ENCODE measurements at regions not wholly inside any gene's neighbourhood (a gene's known extent, or its start where the extent isn't known, plus 50 kb on each side); places are given as distances from the start of the nearest gene placed in this dataset.
"Not testable (repeated sequence)": the region's sequence is repeated elsewhere in the genome, so short reads cannot be mapped to it uniquely, and the experiment has no call there.

DNA sequence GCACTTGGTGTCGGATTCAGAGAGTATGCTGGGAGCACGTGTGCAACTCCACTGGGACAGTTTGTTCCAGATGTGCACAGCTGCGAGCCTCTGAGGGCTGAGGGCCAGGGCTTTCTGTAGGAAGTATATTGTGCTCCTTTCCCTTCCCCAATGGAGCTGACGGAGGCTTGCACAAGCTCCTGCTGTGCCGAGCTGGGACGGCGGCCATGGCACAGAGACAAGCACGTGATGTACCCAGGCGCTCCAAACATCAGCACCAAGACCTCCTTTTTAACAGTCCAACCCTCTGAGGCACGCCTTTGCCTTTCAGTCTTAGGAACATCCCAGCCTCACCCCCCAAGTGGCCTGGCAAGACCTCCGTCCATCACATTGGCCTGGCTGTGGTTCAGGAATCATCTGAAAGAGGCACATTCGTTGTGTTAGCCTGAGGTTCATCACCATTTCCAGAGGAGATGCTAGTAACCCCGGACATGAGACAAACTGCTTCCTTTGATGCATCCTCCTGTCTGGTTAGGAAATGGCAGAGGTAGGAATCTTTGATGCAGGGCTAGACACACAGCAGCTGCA lies 339.2 kb upstream of the KAZN start:
- DNase-seq (ENCODE audit: low spot score): no peak

DNA sequence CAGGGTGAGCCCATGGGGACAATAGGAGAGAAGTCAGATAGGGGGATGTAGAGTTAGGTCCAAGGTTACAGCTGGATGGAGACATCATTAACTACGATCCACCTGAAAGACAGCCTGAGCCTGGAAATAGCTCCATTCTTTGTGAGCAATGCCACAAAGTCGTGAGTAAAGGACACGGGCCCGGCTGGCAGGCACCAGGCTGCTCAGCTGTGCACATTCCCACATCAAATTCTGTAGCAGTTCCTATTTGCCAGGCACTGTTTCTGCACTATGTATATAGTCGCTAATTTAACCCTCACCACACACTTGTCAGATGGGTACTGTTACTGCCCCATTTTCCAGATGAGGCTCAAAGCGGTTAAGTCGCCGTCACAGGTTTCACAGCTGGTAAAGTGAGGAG lies 338.0 kb upstream of the KAZN start:
- no peak for DNase-seq (ENCODE audit: low spot score)

DNA sequence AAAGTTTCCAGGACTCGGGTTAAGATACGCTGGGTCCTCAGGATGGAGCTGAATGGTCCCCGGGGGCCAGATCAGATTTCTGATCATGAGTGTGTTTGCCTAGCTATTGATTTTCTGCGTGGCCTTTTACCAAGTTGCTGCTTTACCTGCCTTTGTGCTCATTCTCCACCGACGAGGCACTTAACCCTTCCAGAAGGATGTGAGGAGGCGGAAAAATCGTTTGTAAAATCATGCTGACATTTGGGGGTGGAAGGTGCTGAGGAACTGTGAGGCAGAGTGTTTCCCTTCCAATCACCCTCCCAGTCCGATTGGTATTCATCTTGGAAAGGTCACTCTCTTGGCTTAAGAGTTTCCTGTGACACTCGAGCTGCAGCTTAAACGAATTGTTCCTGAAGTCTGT lies 337.1 kb upstream of the KAZN start:
- no peak for DNase-seq (ENCODE audit: low spot score)

DNA sequence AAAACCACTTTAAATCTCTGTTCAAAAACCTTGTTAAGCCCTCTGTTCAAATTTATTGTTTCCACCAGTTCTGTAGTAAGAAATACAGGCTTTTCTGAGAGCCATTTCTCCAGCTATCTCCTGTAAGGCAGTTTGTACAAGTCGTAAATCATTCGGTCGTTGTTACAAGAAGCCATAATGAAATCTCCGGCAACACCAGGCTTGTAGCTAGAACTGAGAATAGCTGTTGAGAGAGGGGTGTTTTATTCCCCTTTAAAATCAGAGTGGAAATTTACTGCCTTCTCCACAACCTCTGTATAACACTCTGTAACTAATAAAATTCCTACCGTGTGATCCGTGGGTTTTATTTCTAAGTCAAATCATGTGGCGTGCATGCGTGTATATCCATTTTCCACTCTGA lies 335.8 kb upstream of the KAZN start:
- DNase-seq (ENCODE audit: low spot score): no peak

DNA sequence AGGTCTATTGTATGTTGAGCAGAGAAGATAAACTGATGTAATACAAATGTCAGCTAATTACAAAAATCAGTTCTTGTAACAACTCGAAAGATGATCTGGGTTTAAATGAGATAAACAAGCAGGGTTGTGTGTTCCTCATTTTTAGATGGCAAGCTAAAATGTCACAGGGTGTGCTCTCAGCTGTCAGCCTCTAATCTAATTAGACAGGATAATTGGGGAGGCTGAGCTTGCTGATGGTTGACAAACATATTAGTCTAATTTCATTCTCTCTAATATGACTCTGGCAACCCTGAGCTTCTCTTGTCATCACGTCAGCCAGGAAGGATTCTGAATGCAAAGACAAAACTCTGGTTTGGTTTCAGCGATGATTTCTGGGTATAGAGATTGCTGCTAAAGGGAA lies 335.3 kb upstream of the KAZN start:
- no peak for DNase-seq (ENCODE audit: low spot score)

DNA sequence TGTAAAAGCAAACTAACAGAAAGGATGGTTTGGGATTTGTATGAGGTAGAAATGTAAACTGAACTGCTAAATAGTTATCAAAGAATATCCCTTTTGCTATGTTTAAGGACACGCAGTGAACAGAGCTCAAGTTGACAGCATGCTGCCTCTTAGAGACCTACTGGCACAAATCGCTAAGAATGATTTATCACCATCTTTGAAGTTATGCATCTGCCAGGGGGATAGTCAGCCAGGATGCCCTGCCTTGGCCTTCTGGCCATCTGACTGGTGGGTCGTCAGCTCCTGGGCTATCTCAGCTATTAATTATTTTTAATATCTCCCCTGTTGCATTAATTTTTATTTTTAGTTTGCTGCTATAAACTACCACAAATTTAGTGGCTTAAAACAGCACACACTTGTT lies 334.8 kb upstream of the KAZN start:
- no peak for DNase-seq (ENCODE audit: low spot score)

DNA sequence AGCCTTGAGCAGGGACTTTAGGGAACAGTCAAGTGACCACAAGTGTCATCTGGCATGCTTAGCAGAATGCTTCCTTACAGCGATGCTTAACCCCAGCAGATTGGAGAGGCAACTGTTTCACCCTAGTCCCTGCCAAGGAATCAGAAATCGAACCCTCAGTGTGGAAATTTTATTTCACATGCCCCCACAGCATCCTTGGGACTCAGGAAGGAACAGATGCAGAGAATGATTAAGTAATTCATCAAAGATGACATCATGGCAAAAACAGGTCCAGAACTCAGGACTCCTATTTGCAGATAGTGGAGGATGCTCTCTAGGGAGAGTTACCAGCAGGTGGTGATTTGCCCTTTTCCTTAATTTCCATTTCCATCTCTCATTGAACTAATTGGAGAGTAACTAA lies 333.0 kb upstream of the KAZN start:
- DNase-seq (ENCODE audit: low spot score): no peak

DNA sequence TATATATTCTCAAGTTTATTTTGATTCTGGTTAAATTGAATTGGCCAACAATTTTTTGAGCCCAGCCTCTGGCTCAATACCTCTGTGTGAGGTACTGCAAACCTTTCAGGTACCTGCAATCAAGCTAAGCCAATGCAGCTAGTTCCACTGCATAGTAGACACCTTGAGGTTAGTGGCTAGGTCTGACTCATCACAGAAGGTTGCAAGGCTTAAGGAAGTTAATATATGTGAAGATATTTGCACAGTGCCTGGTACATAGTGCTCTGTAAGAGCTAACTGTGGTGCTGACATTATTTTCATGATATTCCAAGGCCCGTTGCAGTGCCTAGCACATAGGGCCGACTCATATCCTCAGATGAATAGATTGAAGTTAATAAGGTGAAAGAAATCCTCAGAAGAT lies 330.5 kb upstream of the KAZN start:
- DNase-seq (ENCODE audit: low spot score): no peak

DNA sequence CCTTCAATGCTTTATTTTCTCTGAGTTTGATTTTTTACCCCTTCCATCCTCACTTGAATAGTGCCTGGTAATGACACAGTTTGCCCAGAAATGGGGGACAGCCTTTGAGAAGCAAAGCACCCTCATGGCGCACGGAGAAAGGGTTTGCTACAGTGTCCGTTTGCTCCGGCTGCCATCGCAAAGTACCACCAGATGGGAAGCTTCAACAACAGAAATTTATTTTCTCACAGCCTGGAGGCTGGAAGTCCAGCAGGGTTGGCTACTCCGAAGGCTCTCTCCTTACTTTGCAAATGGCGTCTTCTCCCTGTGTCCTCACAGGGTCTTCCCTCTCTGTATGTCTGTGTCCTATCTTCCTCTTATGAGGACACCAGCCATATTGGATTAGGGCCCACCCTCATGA lies 327.7 kb upstream of the KAZN start:
- no peak for DNase-seq (ENCODE audit: low spot score)

DNA sequence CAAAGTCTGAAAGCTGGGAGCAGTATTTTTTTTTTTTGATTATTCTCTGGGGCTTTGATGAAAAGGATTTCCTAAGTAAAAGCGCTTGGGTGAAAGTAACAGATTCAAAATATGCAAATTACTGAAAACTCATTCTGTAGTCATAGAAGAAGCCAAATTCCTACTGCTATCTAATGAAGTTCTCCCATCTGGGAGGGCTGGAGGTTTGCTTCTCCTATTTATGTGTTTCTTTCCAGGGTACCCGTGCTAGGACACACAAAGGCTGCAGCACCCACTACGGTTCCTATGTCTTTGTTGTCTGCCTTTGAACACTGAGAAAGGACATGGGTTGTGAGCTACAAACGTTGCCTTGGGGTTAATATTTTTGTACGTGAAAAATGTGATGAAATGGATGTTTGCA lies 324.7 kb upstream of the KAZN start:
- no peak for DNase-seq (ENCODE audit: low spot score)

DNA sequence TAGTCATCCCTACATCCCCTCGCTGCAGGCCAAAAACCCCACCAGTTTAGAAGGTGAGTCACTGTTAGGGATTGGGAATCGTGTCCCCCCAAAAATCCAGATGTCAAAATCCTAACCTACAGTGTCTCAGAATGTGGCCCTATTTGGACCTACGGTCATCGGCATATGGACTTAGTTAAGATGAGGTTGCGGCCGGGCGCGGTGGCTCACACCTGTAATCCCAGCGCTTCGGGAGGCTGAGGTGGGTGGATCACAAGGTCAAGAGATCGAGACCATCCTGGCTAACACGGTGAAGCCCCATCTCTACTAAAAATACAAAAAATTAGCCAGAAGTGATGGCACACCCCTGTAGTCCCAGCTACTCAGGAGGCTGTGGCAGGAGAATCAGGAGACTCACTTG lies 318.6 kb upstream of the KAZN start:
- DNase-seq (ENCODE audit: low spot score): not testable (repeated sequence)

DNA sequence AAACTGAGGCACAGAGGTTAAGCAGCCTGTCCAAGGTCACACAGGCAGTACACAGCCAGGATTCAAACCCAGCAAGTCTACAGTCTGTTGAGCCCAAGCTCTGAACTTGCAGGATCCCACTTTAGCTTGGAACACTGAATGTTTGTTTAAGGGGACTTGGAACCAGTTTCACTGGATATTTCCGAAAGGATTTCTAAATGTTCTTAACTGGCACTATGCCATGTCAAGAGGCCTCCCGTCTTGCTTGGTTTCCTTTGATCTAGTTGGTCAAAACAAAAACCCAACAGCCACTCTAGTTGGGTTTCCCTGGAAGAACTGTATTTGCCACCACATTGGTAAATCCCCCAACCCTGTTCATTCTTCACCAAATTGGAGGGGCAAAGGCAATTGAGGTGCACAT lies 317.6 kb upstream of the KAZN start:
- DNase-seq (ENCODE audit: low spot score): no peak

DNA sequence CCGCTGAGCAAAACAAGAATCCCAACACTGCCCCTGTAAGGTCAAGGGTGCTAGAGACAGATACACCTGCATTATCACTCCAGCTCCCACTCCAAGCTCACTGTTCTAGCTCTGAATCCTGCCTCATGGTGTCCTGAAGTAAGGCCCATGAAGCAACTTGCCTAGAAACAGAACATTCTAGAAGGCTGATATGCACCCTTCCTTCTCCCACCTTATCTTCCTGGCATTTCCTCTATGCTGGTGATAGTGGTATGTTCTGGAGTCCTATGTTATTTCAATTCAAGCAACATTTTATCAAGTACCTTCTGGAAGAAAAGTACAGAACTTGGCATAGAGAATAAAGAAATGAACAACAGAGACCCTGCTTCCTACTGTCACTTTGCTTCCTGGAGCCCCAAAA lies 317.1 kb upstream of the KAZN start:
- no peak for DNase-seq (ENCODE audit: low spot score)

DNA sequence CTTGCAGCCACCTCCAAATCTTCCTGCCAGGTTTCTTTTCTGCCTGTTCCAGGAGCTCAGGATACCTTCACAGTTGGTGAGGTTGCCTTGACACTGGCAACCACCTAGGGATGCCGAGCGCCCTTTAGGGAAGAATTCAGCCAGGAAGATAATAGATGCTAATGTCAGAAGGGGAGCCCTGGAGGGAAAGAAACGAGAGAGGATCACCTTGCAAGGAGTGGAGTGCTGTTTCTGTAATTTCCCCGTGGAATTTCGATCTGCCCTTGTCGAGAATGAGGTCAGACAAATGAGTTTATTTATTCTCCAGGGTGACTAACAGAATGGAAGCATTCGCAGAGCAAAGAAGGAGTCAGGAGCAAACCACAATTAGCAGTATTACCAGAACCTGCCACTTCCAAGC lies 315.8 kb upstream of the KAZN start:
- DNase-seq (ENCODE audit: low spot score): no peak

DNA sequence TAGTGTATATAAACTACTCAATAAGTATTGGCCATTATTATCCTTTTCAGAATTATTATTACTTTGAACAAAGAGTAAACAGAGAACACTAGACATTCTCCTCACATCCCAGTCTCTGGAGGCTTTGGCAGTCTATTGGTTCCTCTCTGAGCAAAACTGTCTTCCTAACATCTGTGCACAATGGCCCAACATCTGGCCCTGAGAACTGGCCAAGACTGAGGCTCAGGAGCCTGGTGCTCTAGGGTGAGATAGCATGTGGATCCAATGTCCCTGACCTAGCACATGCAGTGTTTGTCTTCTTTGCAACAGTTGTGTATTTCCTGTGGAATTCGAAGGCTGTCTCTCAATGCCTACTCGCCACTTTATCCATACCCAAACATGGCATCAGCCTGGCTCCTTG lies 313.2 kb upstream of the KAZN start:
- no peak for DNase-seq (ENCODE audit: low spot score)

DNA sequence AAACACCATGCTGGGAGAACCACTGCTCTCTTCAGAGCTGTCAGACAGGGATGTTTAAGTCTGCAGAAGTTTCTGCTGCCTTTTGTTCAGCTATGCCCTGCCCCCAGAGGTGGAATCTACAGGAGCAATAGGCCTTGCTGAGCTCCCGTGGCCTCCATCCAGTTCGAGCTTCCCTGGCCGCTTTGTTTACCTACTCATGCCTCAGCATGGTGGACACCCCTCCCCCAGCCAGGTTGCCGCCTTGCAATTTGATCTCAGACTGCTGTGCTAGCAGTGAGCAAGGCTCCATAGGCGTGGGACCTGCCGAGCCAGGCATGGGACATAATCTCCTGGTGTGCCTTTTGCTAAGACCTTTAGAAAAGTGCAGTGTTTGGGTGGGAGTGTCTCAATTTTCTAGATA lies 307.3 kb upstream of the KAZN start:
- not testable (repeated sequence) for DNase-seq (ENCODE audit: low spot score)

DNA sequence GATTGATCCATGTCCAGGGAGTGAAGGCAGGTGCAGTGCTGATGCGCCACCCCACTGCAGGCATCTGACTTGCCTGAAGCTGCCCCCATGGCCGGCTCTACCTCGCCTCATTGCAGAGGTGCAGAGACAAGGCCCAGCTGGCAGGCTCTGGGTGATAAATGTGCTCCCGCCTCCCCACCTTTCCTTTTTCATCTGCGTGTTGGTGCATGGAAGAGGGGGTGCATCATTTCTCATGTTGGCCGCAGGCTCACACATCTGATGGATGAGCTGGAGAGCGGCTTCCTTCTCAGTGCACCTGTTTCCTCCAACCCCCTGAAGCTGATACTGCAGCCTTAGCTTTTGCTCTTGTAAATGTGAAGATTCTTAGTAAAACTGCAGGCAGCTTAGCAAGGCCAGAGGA lies 306.0 kb upstream of the KAZN start:
- DNase-seq (ENCODE audit: low spot score): no peak

DNA sequence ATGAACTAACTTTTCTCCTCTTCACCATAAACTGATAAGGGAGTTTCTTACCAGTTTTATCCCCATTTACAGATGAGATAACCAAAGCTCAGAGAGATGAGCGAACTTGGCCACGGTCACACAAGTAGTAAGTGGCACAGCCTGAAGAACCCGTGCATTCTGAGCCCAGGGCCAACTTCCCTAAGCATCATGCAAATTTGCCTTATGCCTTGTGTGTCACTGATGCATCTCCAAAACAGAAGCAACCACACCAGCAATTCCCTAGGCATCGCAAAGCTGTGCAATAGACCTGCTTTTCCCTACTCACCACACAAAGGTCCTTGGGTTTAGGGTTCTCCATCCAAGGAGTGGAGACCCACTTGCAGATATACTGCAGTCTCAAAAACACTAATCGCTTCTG lies 304.5 kb upstream of the KAZN start:
- no peak for DNase-seq (ENCODE audit: low spot score)

DNA sequence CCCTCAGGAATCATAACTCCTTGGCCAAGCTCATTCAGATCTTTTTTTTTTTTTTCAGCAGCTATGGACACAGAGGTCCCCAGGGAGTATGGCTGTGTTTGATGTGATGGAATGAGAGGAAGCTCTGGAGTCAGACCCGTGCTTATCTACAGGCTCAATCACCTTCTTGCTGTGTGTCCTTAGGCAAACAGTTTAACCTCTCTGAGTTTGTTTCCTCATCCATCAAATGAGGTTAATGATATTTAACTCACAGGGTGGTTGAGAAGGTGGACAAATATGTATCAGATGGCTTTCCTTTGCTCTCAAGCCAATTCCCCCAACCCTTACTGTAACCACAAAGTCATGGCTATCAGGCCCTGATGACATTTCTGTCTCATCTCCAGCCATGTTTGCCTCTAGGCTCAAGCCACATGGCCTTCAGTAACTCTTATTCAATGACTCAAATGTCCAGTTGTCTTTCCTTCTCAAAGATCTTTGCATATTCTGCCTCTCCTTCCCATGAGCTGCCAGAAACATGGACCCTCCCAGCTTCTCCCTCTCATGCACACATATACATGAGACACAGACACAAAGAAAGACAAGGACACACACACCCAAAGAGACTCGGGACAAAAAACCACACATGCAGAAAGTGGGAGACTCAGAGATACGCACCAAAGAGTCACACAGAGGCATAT lies 303.5 kb upstream of the KAZN start:
- DNase-seq (ENCODE audit: low spot score): no peak

DNA sequence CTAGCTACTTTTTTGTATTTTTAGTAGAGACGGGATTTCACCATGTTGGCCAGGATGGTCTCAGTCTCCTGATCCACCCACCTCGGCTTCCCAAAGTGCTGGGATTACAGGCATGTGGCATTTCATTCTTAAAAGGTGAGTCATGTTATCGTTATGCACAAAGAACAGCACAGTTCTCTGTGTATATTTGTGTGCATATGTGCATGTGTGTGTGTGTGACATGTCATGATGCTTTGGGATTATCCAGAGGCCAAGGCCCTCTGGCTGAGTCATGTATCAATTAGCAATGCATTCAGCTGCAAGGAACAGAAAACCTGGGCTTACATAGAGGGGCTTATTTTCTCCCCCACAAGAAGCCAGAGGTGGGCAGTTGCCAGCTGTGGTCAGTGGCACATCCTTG lies 301.7 kb upstream of the KAZN start:
- DNase-seq (ENCODE audit: low spot score): no peak

DNA sequence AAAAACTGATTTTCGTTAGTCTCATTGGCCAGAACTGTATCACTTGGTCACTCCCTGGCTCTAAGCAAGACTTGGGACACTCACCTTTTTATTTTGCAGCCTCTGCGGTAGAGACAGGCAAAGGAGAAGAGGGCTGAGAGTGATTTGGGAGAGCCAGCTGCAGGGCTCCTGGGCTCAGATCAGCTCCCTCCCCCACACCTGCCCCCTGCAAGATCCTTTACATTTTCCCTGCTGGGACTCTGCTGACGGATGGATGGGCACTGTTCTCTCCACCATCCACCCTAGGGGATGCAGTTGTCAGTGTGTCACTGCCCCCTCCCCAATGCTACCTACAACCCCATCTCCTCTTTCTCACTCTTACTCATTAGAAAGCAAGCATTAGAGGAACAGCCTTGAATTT lies 301.1 kb upstream of the KAZN start:
- no peak for DNase-seq (ENCODE audit: low spot score)

DNA sequence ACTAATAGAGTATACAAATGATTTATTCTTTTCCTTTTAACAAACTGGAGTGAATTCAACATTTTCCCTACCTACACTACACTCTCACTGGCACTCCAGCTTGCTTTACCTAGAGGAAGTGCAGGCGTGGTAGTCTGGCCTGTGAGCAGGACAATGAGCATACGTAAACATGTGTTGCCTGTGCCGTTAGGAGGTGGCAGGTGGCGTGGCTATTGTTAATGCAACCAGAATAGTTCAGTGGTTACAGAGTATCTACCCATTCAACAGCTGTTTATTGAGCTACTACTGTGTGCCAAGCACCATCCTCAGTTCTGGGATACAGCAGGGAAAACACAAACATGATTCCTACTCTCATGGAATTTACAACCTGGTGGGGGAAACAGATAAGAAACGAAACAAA lies 299.7 kb upstream of the KAZN start:
- DNase-seq (ENCODE audit: low spot score): no peak

DNA sequence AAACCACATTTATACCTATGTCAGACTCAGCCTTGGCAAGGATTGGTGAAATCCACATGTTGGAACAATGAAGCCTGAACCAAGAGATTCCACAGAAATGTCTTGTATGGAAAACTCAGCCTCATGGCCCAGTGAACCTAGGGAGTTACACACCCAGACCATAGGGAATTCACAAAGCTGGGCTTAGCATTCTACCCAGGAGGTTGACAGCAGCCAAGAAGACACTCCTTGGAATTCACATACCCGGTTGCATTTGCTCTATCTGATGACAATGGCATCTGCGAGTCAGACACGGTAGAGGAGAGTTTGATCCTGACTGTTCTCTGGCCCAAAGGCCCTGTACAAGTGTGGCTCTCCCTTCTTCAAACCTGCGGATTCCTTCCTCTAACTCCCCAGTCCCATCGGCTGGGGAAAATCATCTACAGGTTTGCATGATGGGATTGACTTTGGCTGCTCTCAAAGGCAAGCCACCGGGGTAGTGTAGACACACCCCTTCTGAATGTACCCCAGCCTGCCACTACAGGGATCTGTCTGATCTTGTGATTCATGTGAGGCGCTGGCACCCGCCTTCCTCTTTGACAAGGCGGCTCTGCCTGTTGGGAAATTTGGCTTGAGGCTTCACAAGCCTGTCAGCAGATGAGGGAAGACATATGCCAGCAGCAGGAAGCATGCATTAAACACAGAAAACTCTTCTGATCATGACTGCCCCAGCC lies 297.3 kb upstream of the KAZN start:
- DNase-seq (ENCODE audit: low spot score): no peak

DNA sequence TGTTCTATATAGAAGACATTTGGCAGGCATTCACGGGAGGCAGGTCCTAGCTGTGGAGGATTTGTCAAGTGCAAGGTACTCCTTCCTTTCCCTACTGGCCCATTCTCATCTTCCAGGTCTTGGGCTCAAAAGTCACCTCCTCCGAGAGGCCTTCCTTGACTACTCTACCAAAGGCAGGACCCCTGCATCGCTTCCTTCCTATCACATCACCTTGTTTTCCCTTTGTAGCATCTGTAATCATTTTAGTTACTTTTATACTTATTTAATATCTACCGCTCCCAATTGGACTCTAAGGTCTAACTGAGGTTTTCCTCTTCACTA lies 296.8 kb upstream of the KAZN start:
- no peak for DNase-seq (ENCODE audit: low spot score)

Measured in NAMALWA (cell line).